Posterior vena cava (tissue), 2 donors: ENCODE measurements at regions not wholly inside any gene's neighbourhood (a gene's known extent, or its start where the extent isn't known, plus 50 kb on each side); places are given as distances from the start of the nearest gene placed in this dataset.

Experiments
- DNase-seq: peaks from one replicate; pipeline ENCODE4 v3.0.0-alpha.2; 2020; ENCODE audit warnings: low spot score
- intact Hi-C, 2 donors: fragments of 100-400 bp; cut with DNase I; formaldehyde crosslinking; loops; one replicate each; pipeline versions ENCODE4 v1.14.1 to v1.14.2; 2022 to 2023
- donor health status: DM: yes; HTN: yes; CAD: no.
- donor health status: DM: yes; HTN: yes; CAD: no.

GRCh38 chrX:21056622-21057021, 317.6 kb upstream of the CNKSR2 start:
- DNase-seq, result no peak
- intact Hi-C loops, result no loop called here

DNA sequence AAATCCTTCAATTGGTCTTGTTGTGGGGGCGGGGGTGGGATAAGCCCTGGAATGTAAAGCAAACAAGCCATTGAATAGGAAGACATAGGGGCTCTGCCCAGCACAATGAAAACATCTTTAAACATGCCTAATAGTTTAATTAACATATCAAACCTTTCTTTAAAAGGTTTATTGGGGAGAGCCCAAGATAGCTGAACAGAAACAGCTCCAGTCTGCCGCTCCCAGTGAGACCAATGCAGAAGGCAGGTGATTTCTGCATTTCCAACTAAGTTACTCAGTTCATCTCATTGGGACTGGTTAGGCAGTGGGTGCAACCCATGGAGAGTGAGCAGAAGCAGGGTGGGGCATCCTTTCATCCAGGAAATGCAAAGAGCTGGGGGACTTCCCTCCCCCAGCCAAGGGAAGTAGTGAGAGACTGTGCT, 327.2 kb upstream of the CNKSR2 start:
- intact Hi-C loops, result no loop called here
- no peak for DNase-seq

GRCh38 chrX:21014326-21014725, 359.9 kb upstream of the CNKSR2 start:
- intact Hi-C loops, result no loop called here
- no peak for DNase-seq

GRCh38 chrX:21004835-21005234, 369.4 kb upstream of the CNKSR2 start:
- intact Hi-C loops, result no loop called here
- no peak for DNase-seq

DNA sequence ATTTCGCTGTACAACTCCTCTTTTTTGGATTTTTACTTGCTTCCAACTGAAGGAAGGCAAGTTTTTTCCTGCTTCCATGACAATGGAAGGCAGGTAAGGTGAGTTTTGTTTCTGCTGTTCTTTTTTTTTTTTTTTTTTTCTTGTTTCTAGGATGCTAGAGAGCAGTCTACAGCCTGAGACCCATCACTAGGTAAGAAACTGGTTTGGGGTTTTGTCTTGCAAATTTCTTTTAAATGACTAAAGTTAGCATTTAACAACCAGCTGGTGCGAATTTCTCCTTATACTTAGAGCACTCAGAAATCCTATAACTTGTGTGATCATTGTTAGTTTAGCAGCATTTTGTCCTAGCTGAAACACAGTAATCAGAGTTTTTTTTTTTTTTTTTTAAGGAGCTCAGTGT, 378.4 kb upstream of the CNKSR2 start:
- intact Hi-C loops, result no loop called here
- no peak for DNase-seq

DNA sequence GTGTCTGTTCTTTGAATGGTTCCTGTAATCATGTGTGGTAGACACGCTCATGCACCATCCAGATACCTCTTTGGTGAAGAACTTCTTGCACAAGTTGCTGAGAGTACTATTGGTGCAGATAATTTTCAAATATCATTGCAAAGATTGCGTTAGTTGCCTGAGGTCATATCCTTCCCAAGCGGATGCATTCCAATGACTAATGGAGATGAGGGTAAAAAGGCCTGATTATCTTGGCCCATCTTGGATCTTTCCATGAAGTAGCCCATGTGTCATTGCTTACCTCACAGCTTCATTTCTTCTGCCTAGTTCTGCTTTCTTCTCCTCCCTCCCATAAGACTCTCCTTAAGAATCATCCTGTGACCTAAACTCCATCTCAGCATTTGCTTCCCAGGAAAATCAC, 384.9 kb upstream of the CNKSR2 start:
- intact Hi-C loops, result no loop called here
- DNase-seq, result no peak

DNA sequence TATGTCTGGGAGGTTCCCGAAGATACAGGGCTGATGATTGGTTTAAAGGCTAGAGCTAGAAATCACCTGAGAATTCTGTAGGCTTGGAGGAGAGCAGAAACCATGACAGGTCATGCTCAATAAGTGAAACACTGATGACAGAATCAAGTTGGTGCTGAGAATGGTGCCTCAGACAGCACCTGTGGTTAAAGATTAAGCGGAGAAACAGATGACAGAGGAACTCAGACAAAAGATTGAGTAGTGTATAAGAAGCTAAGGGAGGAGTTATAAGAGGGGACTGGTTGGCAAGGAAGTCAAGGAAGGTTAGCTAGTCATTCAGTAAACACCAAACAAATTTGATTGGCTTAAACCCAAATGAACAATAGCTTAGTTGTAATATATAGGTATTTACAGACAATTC, 385.4 kb upstream of the CNKSR2 start:
- intact Hi-C loops, result no loop called here
- no peak for DNase-seq

GRCh38 chrX:20988118-20988517, 386.1 kb upstream of the CNKSR2 start:
- intact Hi-C loops, result no loop called here
- DNase-seq, result no peak

DNA sequence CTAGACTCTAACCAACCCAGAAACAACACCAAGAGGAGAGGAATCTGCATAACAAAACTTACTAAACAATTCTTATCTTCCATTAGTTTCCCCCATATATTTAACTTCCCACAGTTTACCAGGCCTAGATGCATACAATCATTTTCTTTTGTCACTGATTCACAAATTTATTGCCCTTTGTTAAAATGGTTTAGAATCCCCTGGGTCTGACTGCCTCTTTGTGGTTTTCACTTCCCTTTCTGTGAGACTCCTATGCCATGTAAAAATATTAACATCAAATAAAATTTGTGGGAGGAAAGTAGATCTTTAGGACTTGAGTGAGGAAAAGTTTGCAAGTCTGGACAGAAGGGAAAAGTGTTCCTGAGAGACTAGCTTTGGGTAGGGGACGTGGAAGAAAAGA, 393.8 kb upstream of the CNKSR2 start:
- no peak for DNase-seq
- intact Hi-C loops, result no loop called here

GRCh38 chrX:20974326-20974725, 399.9 kb upstream of the CNKSR2 start:
- DNase-seq, result no peak
- intact Hi-C loops, result no loop called here

DNA sequence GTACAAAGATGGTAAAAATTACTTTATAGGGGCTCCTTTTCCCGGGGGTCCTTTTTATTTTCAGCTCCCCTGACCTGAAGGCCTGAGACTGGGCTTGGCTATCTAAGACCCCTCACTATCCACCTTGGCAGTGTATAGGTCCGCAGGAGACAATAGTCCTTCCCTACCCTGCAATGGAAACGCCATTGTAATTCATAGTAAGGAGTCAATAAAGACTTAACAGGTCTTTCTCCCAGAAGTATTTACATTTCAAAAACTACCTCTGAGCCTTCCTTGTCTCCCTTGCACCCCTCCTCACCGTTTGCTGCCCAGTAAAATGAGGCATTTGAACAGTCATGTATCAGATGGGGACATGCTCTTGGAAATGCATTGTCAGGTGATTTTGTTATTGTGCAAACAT, 401.2 kb upstream of the CNKSR2 start:
- intact Hi-C loops, result no loop called here
- no peak for DNase-seq

GRCh38 chrX:20971250-20971649, 403.0 kb upstream of the CNKSR2 start:
- DNase-seq, result no peak
- intact Hi-C loops, result no loop called here

- intact Hi-C loops, result no loop called here
- no peak for DNase-seq
Measured at GRCh38 chrX:20969565-20969964, 404.7 kb upstream of the CNKSR2 start.

DNA sequence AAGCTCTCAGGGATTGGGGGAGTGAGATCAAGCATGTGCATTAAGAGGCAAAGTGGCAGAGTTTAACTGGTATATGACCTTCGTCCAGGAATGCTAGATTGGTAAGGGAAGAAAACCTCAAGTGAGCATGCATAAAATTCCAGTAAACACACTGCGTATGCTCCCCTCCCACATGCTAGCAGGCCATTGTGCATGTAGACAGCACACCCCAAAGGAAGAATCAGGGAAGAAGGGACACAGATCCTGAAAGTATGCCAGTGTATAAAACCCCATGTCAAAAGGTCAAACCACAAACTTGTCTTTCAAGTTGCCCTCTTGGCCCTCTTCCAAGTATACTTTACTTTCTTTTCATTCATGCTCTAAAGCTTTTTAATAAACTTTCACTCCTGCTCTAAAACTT, 405.2 kb upstream of the CNKSR2 start:
- no peak for DNase-seq
- intact Hi-C loops, result no loop called here

DNA sequence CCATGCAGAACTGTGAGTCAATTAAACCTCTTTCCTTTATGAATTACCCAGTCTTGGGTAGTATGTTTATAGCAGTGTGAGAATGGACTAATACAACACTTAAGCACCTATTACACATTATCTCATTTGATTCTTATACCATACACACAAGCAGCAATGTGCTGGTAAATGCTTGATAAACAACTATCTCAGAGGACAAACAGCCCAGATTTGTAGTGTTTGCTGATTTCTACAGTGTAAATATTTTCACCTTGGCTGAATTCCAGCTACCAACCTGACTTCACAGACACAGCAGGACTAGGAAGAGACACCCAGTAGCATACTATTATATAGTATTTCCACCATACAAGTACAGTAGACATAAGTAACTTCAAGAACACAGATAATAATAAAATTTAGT, 406.5 kb upstream of the CNKSR2 start:
- intact Hi-C loops, result no loop called here
- DNase-seq, result no peak

DNA sequence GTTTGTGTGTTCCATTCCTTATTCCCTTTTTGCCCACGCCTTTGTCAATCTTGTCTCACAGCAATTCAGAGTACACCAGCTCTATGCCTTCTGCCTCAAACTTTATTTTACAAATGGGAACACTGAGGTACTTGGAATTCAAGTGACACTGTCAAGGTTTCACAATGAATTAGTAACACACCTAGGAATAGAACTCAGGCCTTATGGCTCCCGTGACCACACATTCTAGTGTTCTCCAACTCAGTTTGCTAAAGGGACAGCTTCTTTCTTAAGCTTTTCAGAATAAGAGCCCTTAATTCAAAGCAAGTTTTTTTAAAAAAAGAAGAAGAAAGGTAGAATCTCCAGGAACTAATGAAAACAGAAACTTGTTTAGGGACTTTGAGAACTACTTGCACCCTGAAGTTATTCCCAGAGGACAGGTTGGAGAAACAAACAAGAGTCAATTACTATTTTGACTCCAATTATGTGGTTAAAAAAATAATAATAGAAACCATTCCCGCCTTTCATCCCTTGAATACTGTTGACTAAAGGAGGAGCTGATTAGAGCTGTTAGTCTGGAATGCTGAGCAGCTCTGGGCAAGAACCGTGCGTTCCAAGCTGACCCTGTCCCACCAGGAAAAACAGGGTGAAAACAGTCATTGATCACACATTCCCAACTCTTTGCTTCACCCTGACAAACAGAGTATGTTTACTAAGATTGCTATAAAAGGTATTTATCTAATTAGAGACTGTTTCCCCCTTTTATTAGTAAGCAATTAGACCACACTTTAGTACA, 408.8 kb upstream of the CNKSR2 start:
- DNase-seq, result no peak
- intact Hi-C loops, result no loop called here

DNA sequence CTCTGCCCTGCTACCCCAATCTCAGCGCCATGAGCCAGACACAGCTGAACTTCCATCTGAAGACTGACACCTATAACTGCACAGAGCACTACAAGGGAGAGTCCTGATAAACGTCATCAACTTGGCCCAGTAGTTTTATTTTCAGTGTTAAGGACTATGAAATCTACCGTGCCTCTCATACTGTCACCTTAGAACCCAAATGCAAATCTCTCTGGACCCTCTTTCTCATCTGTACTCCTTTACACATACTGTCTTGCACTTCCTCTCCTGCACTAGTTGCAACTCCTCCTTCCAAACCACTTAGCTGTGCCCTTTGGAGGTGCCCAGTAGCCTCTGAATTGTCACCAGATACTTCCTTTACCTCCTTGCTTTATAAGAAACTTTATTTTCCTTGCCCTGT, 420.2 kb upstream of the CNKSR2 start:
- no peak for DNase-seq
- intact Hi-C loops, result no loop called here

GRCh38 chrX:20952180-20952579, 422.0 kb upstream of the CNKSR2 start:
- intact Hi-C loops, result no loop called here
- DNase-seq, result no peak

DNA sequence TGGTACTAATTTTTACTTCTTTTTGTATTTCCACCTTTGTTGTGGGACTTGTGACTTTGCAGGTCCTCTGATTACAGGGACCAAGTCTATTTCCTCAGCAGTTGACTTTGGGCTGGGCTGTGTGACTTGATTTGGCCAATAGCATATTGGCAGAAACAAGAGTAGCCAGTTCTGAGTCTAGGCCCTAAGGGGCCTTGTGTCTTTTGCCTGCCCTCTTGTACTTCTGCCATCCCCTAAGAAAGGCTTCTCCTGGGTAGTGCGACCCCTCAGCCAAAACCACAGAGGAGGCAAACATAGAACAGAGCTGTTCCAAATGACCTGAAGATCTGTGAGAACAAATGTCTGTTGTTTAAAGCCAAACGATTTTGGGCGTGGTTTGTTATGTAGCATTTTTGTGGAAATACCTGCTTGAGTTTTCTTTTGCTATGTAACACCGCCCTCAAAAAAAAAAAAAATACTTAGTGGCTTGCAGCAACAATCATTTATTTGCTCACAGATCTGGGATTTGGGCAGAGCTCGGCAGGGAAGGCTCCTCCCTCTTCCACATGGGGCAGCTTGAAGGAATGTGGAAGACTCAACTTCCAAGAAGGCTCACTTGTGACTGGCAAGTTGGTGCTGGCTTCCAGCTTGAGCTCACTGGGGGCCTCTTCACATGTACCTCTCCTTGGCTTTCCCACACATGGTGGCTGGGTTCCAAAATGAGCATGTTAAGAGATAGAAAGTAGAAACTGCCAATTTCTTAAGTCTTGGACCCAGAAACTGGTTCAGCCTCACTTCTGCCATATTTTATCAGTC, 423.0 kb upstream of the CNKSR2 start:
- no peak for DNase-seq
- intact Hi-C loops, result no loop called here

DNA sequence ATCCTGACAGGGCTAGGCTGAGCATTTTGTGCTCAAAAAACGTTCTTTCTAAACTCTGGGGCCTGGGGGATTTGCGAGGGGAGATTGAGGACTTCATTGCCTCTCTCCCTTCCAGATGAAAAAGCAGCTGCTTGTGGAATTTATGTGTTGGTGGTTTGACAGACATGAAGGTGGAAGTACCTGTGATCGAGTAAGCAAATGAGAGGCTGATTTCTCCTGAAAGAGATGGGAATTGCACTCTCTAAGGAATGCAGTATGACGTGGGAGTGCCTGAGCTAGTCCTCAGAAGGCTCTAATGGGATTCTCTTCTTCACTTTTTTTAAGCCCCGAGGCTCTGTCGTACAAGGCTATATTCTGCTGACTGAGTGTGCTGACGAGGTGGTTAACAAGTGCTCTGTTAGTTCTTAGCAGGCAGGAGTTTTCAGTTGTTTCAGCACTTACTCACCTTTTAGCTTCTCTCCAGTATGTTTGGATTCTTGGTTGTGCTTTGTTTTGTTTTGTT, 426.8 kb upstream of the CNKSR2 start:
- intact Hi-C loops, result no loop called here
- no peak for DNase-seq

GRCh38 chrX:20913760-20914159, 460.5 kb upstream of the CNKSR2 start:
- DNase-seq, result no peak
- intact Hi-C loops, result no loop called here
